ENCODE measurements at regions not wholly inside any gene's neighbourhood (a gene's known extent, or its start where the extent isn't known, plus 50 kb on each side); places are given as distances from the start of the nearest gene placed in this dataset.

DNA sequence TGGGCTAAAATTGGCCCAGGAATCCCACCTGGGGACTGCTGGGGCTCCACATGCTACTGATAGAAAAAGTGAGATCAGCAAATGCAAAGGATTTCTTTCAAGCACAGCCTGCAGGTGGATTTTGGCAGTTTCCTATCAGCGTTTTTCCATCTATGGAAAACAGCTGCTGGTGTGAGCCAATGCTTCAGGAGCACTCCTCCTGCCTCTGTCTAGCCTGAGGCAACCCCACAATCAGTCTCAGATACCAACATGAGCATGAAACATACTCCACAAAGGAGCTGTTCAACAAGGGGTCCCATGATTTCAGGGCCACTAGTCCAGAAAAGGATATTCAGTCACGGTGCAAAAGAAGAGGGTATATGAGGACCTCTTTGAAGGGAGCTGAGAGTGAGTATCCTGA, 311.5 kb upstream of the THBS1 start:
- TF ChIP-seq, protein P1, sequence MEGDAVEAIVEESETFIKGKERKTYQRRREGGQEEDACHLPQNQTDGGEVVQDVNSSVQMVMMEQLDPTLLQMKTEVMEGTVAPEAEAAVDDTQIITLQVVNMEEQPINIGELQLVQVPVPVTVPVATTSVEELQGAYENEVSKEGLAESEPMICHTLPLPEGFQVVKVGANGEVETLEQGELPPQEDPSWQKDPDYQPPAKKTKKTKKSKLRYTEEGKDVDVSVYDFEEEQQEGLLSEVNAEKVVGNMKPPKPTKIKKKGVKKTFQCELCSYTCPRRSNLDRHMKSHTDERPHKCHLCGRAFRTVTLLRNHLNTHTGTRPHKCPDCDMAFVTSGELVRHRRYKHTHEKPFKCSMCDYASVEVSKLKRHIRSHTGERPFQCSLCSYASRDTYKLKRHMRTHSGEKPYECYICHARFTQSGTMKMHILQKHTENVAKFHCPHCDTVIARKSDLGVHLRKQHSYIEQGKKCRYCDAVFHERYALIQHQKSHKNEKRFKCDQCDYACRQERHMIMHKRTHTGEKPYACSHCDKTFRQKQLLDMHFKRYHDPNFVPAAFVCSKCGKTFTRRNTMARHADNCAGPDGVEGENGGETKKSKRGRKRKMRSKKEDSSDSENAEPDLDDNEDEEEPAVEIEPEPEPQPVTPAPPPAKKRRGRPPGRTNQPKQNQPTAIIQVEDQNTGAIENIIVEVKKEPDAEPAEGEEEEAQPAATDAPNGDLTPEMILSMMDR (IDR thresholded peaks at IDR 0.05; ENCODE audit: low read length) = no peak
- TF ChIP-seq EZH2 (optimal IDR thresholded peaks at IDR 0.05; ENCODE audit: low read depth, low read length) = no peak

All from MM.1S (cell line).